ENCODE measurements at regions not wholly inside any gene's neighbourhood (a gene's known extent, or its start where the extent isn't known, plus 50 kb on each side); places are given as distances from the start of the nearest gene placed in this dataset.

- no peak overlapping the region for H3K9ac ChIP-seq
- TF ChIP-seq Cebpa-rat (IDR thresholded peaks at IDR 0.05) = no peak
- H3K4me1 ChIP-seq = 0 out of 2 replicates have a peak, but pooled peaks cover 5% of the 10 kb centered on the region
- no peaks in the 10 kb centered on the region for H3K36me3 ChIP-seq
- H3K4me2 ChIP-seq = no peak overlapping the region
- no peaks in the 10 kb centered on the region for H3K27me3 ChIP-seq
- no peak overlapping the region for H3K27ac ChIP-seq
- no peak overlapping the region for H3K4me3 ChIP-seq
- H4K20me1 ChIP-seq = no peaks in the 10 kb centered on the region
- no peaks in the 10 kb centered on the region for H3K9me3 ChIP-seq
These were observed 228.0 kb upstream of the CFAP20DC start for GRCh38 chr3:59277816-59278215.

DNA sequence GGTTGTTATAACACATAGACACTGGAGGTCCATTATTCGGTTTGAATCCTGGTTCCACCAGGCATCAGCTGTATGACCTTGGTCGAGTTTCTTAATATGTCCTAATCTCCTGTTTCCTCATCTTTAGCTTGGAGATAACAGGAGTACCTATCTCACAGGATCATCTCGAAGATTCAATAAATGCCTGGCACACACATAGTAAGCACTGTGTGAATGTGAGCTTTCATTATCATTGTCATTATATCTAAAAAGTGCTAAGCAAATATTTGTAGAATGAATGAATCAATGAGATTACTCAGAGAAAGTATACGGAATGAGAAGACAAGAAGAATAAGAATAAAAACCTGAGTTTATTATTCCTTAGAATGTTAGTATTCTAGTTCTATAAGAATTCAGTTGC, 227.4 kb upstream of the CFAP20DC start:
- 0 out of 2 replicates have a peak, but pooled peaks cover 5% of the 10 kb centered on the region for H3K4me1 ChIP-seq
- H3K9ac ChIP-seq = no peak overlapping the region
- no peaks in the 10 kb centered on the region for H3K36me3 ChIP-seq
- no peak overlapping the region for H3K4me3 ChIP-seq
- no peak for TF ChIP-seq Cebpa-rat (IDR thresholded peaks at IDR 0.05)
- no peak overlapping the region for H3K27ac ChIP-seq
- no peaks in the 10 kb centered on the region for H3K27me3 ChIP-seq
- no peaks in the 10 kb centered on the region for H3K9me3 ChIP-seq
- H4K20me1 ChIP-seq = no peaks in the 10 kb centered on the region
- no peak overlapping the region for H3K4me2 ChIP-seq

DNA sequence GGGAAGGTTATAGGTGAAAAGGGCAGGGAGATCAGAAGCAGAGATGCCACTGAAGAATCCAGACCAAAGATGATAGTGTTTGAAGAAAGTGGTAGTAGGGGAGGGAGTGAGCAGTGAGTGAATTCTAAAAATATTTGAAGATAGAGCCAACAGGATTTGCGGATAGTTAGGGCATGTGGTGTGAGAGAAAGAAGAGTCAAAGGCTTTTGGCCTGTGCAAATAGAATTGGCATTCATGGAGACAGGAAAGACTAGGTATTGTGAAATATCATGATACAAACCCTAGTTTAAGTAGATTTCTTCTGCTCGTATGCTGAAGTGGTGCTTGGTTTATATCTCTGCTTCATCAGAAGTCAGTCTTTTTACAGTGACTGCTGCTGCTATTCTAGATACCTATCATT, 224.2 kb upstream of the CFAP20DC start:
- Histone ChIP-seq H3K4me3 (no peak overlapping the region), H4K20me1 (no peaks in the 10 kb centered on the region), H3K27me3 (no peaks in the 10 kb centered on the region), H3K9ac (no peak overlapping the region), H3K36me3 (no peaks in the 10 kb centered on the region), H3K4me2 (no peak overlapping the region), H3K4me1 (0 out of 2 replicates have a peak, but pooled peaks cover 5% of the 10 kb centered on the region), H3K9me3 (no peaks in the 10 kb centered on the region), H3K27ac (no peak overlapping the region)
- TF ChIP-seq Cebpa-rat (IDR thresholded peaks at IDR 0.05) = no peak

- no peak overlapping the region for H3K9ac ChIP-seq
- no peaks in the 10 kb centered on the region for H3K9me3 ChIP-seq
- H3K27me3 ChIP-seq = no peaks in the 10 kb centered on the region
- H4K20me1 ChIP-seq = no peaks in the 10 kb centered on the region
- H3K36me3 ChIP-seq = no peaks in the 10 kb centered on the region
- H3K4me1 ChIP-seq = 0 out of 2 replicates have a peak, but pooled peaks cover 5% of the 10 kb centered on the region
- no peak overlapping the region for H3K4me2 ChIP-seq
- no peak overlapping the region for H3K4me3 ChIP-seq
- no peak overlapping the region for H3K27ac ChIP-seq
- TF ChIP-seq Cebpa-rat (IDR thresholded peaks at IDR 0.05) = no peak
These were observed 222.1 kb upstream of the CFAP20DC start for GRCh38 chr3:59271971-59272370.

DNA sequence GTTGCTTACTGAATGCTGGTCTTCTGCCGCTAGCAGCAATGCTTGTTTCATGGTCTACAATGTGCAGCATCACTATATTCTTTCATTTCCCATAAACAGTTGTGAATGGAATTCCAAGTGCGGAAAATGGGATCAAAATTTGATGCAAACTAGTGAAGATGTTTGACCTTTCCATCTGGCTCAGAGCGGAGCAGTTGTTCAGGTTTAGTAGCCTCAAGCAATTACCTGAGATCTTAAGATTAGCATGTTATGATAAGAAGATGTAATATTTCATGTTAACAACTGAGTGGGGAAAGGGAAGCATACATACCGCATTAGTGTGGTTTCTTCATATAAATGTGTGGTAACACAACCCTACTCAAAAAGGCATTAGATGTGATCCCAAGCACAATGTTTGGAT, 221.1 kb upstream of the CFAP20DC start:
- Histone ChIP-seq H3K4me1 (peaks cover 8% of the 10 kb centered on the region), H3K27me3 (no peaks in the 10 kb centered on the region), H3K9ac (no peak overlapping the region), H3K36me3 (no peaks in the 10 kb centered on the region), H3K4me2 (no peak overlapping the region), H3K9me3 (no peaks in the 10 kb centered on the region), H3K4me3 (no peak overlapping the region), H4K20me1 (no peaks in the 10 kb centered on the region), H3K27ac (no peak overlapping the region)
- no peak for TF ChIP-seq Cebpa-rat (IDR thresholded peaks at IDR 0.05)

DNA sequence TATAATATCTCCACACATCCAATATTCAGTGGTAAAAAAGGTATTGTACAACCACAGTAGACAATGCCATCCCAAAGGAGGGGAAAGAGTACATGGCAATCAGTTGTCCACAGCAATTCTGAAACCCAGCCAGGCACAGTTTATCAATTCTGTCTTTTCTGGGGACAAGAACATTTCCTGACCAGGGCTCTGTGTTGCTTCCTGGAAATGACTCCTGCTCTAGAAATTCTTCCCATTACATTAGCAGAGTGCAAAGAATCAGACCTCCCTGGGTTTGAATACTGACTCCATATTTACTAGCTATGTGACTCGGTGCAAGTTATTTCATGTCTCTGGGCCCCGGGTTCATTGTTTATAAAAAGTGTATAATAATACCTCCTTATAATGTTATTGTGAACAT, 220.4 kb upstream of the CFAP20DC start:
- Histone ChIP-seq H3K36me3 (no peaks in the 10 kb centered on the region), H3K27ac (no peak overlapping the region), H3K9ac (no peak overlapping the region), H4K20me1 (no peaks in the 10 kb centered on the region), H3K9me3 (no peaks in the 10 kb centered on the region; the same call in 1 of the 2 replicates), H3K4me3 (no peak overlapping the region), H3K27me3 (no peaks in the 10 kb centered on the region), H3K4me1 (peaks cover 14% of the 10 kb centered on the region), H3K4me2 (no peak overlapping the region)
- no peak for TF ChIP-seq Cebpa-rat (IDR thresholded peaks at IDR 0.05)

DNA sequence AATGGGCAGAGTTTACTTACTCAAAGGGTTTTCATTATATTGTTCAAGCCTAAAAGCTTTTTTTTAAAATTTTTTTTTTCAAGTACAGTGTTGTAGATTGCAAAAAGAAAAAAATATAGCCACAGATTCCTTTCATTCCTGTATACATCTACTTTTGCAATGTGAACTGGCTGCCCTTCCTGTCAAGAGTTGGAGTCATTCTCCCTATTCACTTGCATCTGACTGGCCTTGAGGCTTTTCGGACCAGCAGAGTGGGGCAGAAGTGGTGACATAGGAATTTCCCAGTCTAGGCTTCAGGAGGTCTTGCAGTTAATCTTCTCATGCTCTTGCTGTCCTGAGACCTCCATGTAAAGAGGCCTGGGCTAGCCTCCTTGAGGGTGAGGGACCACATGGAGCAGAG, 218.3 kb upstream of the CFAP20DC start:
- peaks cover 13% of the 10 kb centered on the region for H3K4me1 ChIP-seq
- H3K4me2 ChIP-seq = no peak overlapping the region
- no peak overlapping the region for H3K9ac ChIP-seq
- H3K4me3 ChIP-seq = no peak overlapping the region
- no peaks in the 10 kb centered on the region for H4K20me1 ChIP-seq
- H3K27me3 ChIP-seq = no peaks in the 10 kb centered on the region
- no peak overlapping the region for H3K27ac ChIP-seq
- peaks cover 16% of the 10 kb centered on the region for H3K9me3 ChIP-seq
- TF ChIP-seq Cebpa-rat (IDR thresholded peaks at IDR 0.05) = no peak
- no peaks in the 10 kb centered on the region for H3K36me3 ChIP-seq

DNA sequence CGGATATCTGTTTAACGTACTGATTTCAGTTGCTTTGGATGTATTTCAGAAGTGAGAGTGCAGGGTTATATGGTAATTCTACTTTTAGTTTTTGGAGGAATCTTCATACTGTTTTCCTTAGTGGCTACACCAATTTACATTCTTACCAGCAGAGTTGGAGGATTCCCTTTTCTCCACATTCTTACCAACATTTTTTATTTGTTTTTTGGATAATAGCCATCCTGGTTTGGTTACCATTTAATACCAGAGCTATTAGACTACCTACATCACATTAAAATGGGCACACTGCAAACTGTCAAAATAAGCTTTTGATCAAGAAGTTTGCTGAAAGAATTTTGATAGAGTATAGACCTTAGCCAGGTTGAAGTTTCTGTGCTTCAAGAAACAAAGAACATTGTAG, 217.2 kb upstream of the CFAP20DC start:
- H3K9me3 ChIP-seq = peaks cover 20% of the 10 kb centered on the region
- no peaks in the 10 kb centered on the region for H3K27me3 ChIP-seq
- H3K9ac ChIP-seq = no peak overlapping the region
- no peak overlapping the region for H3K4me3 ChIP-seq
- peaks cover 25% of the 10 kb centered on the region for H3K4me1 ChIP-seq
- H3K27ac ChIP-seq = no peak overlapping the region
- no peaks in the 10 kb centered on the region for H4K20me1 ChIP-seq
- no peak for TF ChIP-seq Cebpa-rat (IDR thresholded peaks at IDR 0.05)
- no peaks in the 10 kb centered on the region for H3K36me3 ChIP-seq
- no peak overlapping the region for H3K4me2 ChIP-seq

DNA sequence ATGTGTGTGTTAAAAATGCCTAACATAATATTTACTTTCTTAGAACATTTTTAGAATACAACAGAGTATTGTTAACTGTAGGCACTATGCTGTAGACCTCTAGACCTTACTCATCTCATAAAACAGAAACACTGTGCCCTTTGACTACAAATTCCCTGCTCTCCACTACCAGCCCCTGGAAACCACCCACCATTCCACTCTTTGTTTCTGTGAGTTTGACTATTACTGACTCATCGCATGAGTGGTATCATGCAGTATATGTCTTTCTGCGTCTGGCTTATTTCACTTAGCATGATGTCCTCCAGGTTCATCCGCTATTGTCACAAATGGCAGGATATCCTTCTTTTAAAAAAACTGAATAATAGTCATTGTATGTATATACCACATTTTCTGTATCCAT, 216.7 kb upstream of the CFAP20DC start:
- no peak for TF ChIP-seq Cebpa-rat (IDR thresholded peaks at IDR 0.05)
- H4K20me1 ChIP-seq = no peaks in the 10 kb centered on the region
- no peak overlapping the region for H3K4me3 ChIP-seq
- H3K4me1 ChIP-seq = peaks cover 29% of the 10 kb centered on the region
- no peak overlapping the region for H3K4me2 ChIP-seq
- no peak overlapping the region for H3K27ac ChIP-seq
- H3K9ac ChIP-seq = no peak overlapping the region
- H3K27me3 ChIP-seq = no peaks in the 10 kb centered on the region
- peaks cover 20% of the 10 kb centered on the region for H3K9me3 ChIP-seq
- H3K36me3 ChIP-seq = no peaks in the 10 kb centered on the region

GRCh38 chr3:59265566-59265965, 215.7 kb upstream of the CFAP20DC start:
- no peak overlapping the region for H3K9ac ChIP-seq
- H3K36me3 ChIP-seq = no peaks in the 10 kb centered on the region
- no peak overlapping the region for H3K27ac ChIP-seq
- H3K4me3 ChIP-seq = no peak overlapping the region
- TF ChIP-seq Cebpa-rat (IDR thresholded peaks at IDR 0.05) = no peak
- H3K9me3 ChIP-seq = peaks cover 20% of the 10 kb centered on the region
- no peaks in the 10 kb centered on the region for H4K20me1 ChIP-seq
- H3K27me3 ChIP-seq = no peaks in the 10 kb centered on the region
- 0 out of 2 replicates have a peak overlapping the region, but pooled peaks have one; percentile 32 for H3K4me2 ChIP-seq
- H3K4me1 ChIP-seq = peaks cover 35% of the 10 kb centered on the region

DNA sequence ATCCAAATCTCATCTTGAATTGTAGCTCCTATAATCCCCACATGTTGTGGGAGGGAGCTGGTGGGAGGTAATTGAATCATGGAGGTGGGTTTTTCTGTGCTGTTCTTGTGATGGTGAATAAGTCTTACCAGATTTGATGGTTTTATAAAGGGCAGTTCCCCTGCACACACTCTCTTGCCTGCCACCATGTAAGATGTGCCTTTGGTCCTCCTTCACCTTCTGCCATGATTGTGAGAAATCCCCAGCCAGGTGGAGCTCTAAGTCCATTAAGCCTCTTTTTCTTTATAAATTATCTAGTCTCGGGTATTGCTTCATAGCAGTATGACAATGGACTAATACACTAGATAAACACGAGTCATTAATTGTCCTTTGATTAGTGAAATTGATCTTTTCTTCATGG, 214.5 kb upstream of the CFAP20DC start:
- Histone ChIP-seq H3K27ac (no peak overlapping the region), H3K4me1 (peaks cover 38% of the 10 kb centered on the region)
- no peak for TF ChIP-seq Cebpa-rat (IDR thresholded peaks at IDR 0.05)

More for the DNA sequence above, 214.5 kb upstream of the CFAP20DC start:
- Histone ChIP-seq H3K9ac (no peak overlapping the region), H3K4me3 (no peak overlapping the region), H3K4me2 (no peak overlapping the region), H4K20me1 (no peaks in the 10 kb centered on the region), H3K9me3 (peaks cover 20% of the 10 kb centered on the region), H3K36me3 (no peaks in the 10 kb centered on the region), H3K27me3 (no peaks in the 10 kb centered on the region)
